K562 (cell line): ENCODE measurements at regions not wholly inside any gene's neighbourhood (a gene's known extent, or its start where the extent isn't known, plus 50 kb on each side); places are given as distances from the start of the nearest gene placed in this dataset.

Source experiments
- ATAC-seq: fragments of 200-7000 bp; cut with Tn5 transposase; 3 replicates; pipeline ENCODE4 v1.9.1; 2020; ENCODE audit warnings: moderate library complexity
- BruUV-seq: library from RNA; stranded (reverse); fragments of 400-500 nt; replicated peaks from 2 replicates; lab custom pipeline; 2021; lab: Mats Ljungman, UMichigan
- CTCF ChIA-PET: fragments of 300-600 bp; formaldehyde crosslinking; extraction: SDS; loops from one replicate; lab custom pipeline; 2021; ENCODE audit warnings: low intra/inter-chr PET ratio; lab: Yijun Ruan, JAX
- POLR2A ChIA-PET: fragments of 300-600, 350-650 bp; sonication (Branson Sonifier 250); formaldehyde crosslinking; extraction: SDS; loops from one replicate; lab custom pipeline; 2021; ENCODE audit warnings: antibody characterized with exemption, inconsistent platforms; lab: Yijun Ruan, JAX
- DNase-seq, 4 experiments: peaks; one replicate each; pipeline versions ENCODE4 v3.0.0 to v3.0.0-alpha.2; 2011 to 2018; ENCODE audit warnings: low spot score in 3 of 4, mixed read lengths in 3 of 4; ENCODE audit errors: extremely low read depth in 1 of 4
- FAIRE-seq: peaks from 2 replicates; lab custom pipeline; 2011; peaks lifted over from hg19 to GRCh38; lab: Jason Lieb, UNC
- H2AFZ ChIP-seq: 2 replicates; pipeline ENCODE4 v1.6.0; 2011; ENCODE audit warnings: low read depth, low read length, control low read depth, inconsistent platforms
- H3K27ac ChIP-seq: fragments of 200-600 bp; 3 replicates; pipeline ENCODE4 v1.8.0; 2011; ENCODE audit warnings: low read depth, mild to moderate bottlenecking, control low read depth, inconsistent platforms, low read length, moderate library complexity, mixed read lengths; ENCODE audit errors: extremely low read depth
- H3K27me3 ChIP-seq, 2 experiments: fragments of 300-600 bp in 1 of 2; 2 replicates in 1 of 2; 3 replicates in 1 of 2; pipeline versions ENCODE4 v1.6.0 to v1.8.0; 2011; ENCODE audit warnings: inconsistent platforms in 2 of 2, low read length in 2 of 2, mild to moderate bottlenecking in 1 of 2, mixed read lengths in 1 of 2, moderate library complexity in 1 of 2; ENCODE audit not compliant: control insufficient read depth in 2 of 2, insufficient read depth in 2 of 2
- H3K36me3 ChIP-seq: fragments of 300-600 bp; 3 replicates; pipeline ENCODE4 v1.8.0; 2011; ENCODE audit warnings: mild to moderate bottlenecking, low read length, inconsistent platforms; ENCODE audit not compliant: control insufficient read depth, insufficient read depth
- H3K4me1 ChIP-seq, 2 experiments: fragments of 200-600 bp in 1 of 2; replicated peaks in 1 of 2; 2 replicates in 1 of 2; 3 replicates in 1 of 2; pipeline versions ENCODE4 v1.5.1 to v1.8.0; 2011; ENCODE audit warnings: inconsistent platforms in 2 of 2, low read length in 2 of 2, mild to moderate bottlenecking in 1 of 2, mixed read lengths in 1 of 2, moderate library complexity in 1 of 2; ENCODE audit not compliant: control insufficient read depth in 2 of 2, insufficient read depth in 2 of 2
- H3K4me2 ChIP-seq: 2 replicates; pipeline ENCODE4 v1.6.1; 2011; ENCODE audit warnings: low read length, control low read depth, inconsistent platforms, mixed read lengths; ENCODE audit not compliant: insufficient read depth
- H3K4me3 ChIP-seq: fragments of 200-600 bp; sonication (generic), shearing (Covaris generic); 2 replicates; pipeline ENCODE4 v1.5.1; 2016; ENCODE audit warnings: control low read depth, inconsistent platforms
- H3K79me2 ChIP-seq: fragments of 200-600 bp; 3 replicates; pipeline ENCODE4 v1.8.0; 2011; ENCODE audit warnings: low read length, inconsistent platforms; ENCODE audit not compliant: control insufficient read depth, insufficient read depth
- H3K9ac ChIP-seq, 2 experiments: 2 replicates each; pipeline versions ENCODE4 v1.6.0 to v1.6.1; 2011; ENCODE audit warnings: low read depth in 2 of 2, low read length in 2 of 2, control low read depth in 1 of 2, inconsistent platforms in 1 of 2, mild to moderate bottlenecking in 1 of 2, mixed read lengths in 1 of 2; ENCODE audit not compliant: insufficient read depth in 1 of 2
- H3K9me1 ChIP-seq: one replicate; pipeline ENCODE4 v1.6.0; 2011; ENCODE audit warnings: inconsistent platforms, mild to moderate bottlenecking, low read length, moderate library complexity; ENCODE audit not compliant: control insufficient read depth, insufficient read depth
- H3K9me3 ChIP-seq: replicated peaks from 2 replicates; pipeline ENCODE4 v1.5.1; 2011; ENCODE audit warnings: low read depth, low read length, inconsistent platforms; ENCODE audit not compliant: control insufficient read depth, insufficient read depth
- H4K20me1 ChIP-seq: replicated peaks from 2 replicates; pipeline ENCODE4 v1.6.1; 2011; ENCODE audit warnings: low read length, inconsistent platforms, mixed read lengths; ENCODE audit not compliant: control insufficient read depth, insufficient read depth
- CBX1 ChIP-seq: sonication (generic); IDR thresholded peaks from 2 replicates; pipeline ENCODE4 v1.6.1; 2016; ENCODE audit warnings: antibody characterized with exemption, low read depth, mild to moderate bottlenecking
- DLX4 ChIP-seq: fragments of 250-450 bp; sonication (Bioruptor Pico); IDR thresholded peaks from 2 replicates; pipeline ENCODE4 v1.6.1; 2021; ENCODE audit warnings: mild to moderate bottlenecking
- ERF ChIP-seq: fragments of 450-650 bp; formaldehyde crosslinking; IDR thresholded peaks from 2 replicates; pipeline ENCODE4 v1.4.0; 2020; ENCODE audit warnings: mild to moderate bottlenecking, mixed read lengths
- HNRNPL ChIP-seq: fragments of 200-400 bp; formaldehyde crosslinking; IDR thresholded peaks from 2 replicates; pipeline ENCODE4 v1.6.1; 2017; ENCODE audit warnings: low read depth, mild to moderate bottlenecking, low read length
- ILK ChIP-seq: fragments of 450-650 bp; IDR thresholded peaks from 2 replicates; pipeline ENCODE4 v1.6.1; 2016; ENCODE audit warnings: missing genetic modification characterization, low read depth, mild to moderate bottlenecking, missing compliant biosample characterization, moderate library complexity, borderline replicate concordance
- KDM2B ChIP-seq: fragments of 250-450 bp; sonication (Bioruptor Pico); IDR thresholded peaks from 2 replicates; pipeline ENCODE4 v1.8.0; 2021; ENCODE audit warnings: mild to moderate bottlenecking, moderate library complexity
- NFIC ChIP-seq: fragments of 450-650 bp; IDR thresholded peaks from 2 replicates; pipeline ENCODE4 v1.6.1; 2017; ENCODE audit warnings: mild to moderate bottlenecking, inconsistent platforms
- OTX1 ChIP-seq: fragments of 450-650 bp; formaldehyde crosslinking; IDR thresholded peaks from 2 replicates; pipeline ENCODE4 v1.4.0; 2022; ENCODE audit warnings: mild to moderate bottlenecking
- PATZ1 ChIP-seq: fragments of 250-450 bp; sonication (Bioruptor Pico); IDR thresholded peaks from 2 replicates; pipeline ENCODE4 v1.5.0; 2020; ENCODE audit warnings: mild to moderate bottlenecking, borderline replicate concordance
- PHF8 ChIP-seq: fragments of 200-600 bp; sonication (generic); IDR thresholded peaks from 2 replicates; pipeline ENCODE4 v1.6.1; 2012; ENCODE audit warnings: mixed run types, mild to moderate bottlenecking, inconsistent platforms, low read length, moderate library complexity, borderline replicate concordance
- SMAD4 ChIP-seq: fragments of 250-450 bp; sonication (Bioruptor Pico); conservative IDR thresholded peaks from 2 replicates; pipeline ENCODE4 v1.8.0; 2021; ENCODE audit warnings: inconsistent platforms, mild to moderate bottlenecking, moderate library complexity
- SMARCE1 ChIP-seq: fragments of 450-650 bp; IDR thresholded peaks from 2 replicates; pipeline ENCODE4 v1.7.1; 2016; ENCODE audit warnings: mild to moderate bottlenecking
- TCFL5 ChIP-seq: fragments of 250-450 bp; sonication (Bioruptor Pico); conservative IDR thresholded peaks from 2 replicates; pipeline ENCODE4 v1.6.1; 2021; ENCODE audit warnings: mild to moderate bottlenecking, moderate library complexity, matching md5 sums
- ZBTB1 ChIP-seq: sonication (generic); formaldehyde crosslinking; IDR thresholded peaks from 2 replicates; pipeline ENCODE4 v1.8.1; 2023; ENCODE audit warnings: missing genetic modification reagents, low read depth, mild to moderate bottlenecking, borderline replicate concordance
- ZNF146 ChIP-seq: IDR thresholded peaks from one replicate; pipeline ENCODE4 v1.6.1; 2018; ENCODE audit warnings: missing compliant biosample characterization; ENCODE audit not compliant: unreplicated experiment
- ZNF384 ChIP-seq: IDR thresholded peaks from 2 replicates; pipeline ENCODE4 v1.6.1; 2012; ENCODE audit warnings: low read depth, low read length, improper control_type of control experiment
- ZNF785 ChIP-seq: fragments of 250-450 bp; sonication (Bioruptor Pico); IDR thresholded peaks from 2 replicates; pipeline ENCODE4 v1.4.0; 2020; ENCODE audit warnings: mild to moderate bottlenecking
- WGBS: fragments of 100-300 bp; shearing (Covaris generic); methylation state at CpG from one replicate; pipeline ENCODE4 v1.1.6; 2016; ENCODE audit warnings: low coverage, mixed read lengths; ENCODE audit not compliant: insufficient coverage; ENCODE audit errors: missing lambda C conversion rate; 5-methylcytosine and 5-hydroxymethylcytosine counted together
- in situ Hi-C: fragments of 300-500 bp; cut with MboI; formaldehyde crosslinking; loops from 4 replicates; pipeline ENCODE4 v1.15.0; 2018; ENCODE audit warnings: inconsistent platforms, mixed read lengths
- intact Hi-C: fragments of 100-400 bp; cut with micrococcal nuclease; formaldehyde crosslinking; loops from 2 replicates; pipeline ENCODE4 v1.14.2; 2022
- TF ChIP-seq, protein P1 (sequence below): fragments of 450-650 bp; IDR thresholded peaks from 2 replicates; pipeline ENCODE4 v1.6.1; 2017; ENCODE audit warnings: mild to moderate bottlenecking, moderate library complexity

DNA sequence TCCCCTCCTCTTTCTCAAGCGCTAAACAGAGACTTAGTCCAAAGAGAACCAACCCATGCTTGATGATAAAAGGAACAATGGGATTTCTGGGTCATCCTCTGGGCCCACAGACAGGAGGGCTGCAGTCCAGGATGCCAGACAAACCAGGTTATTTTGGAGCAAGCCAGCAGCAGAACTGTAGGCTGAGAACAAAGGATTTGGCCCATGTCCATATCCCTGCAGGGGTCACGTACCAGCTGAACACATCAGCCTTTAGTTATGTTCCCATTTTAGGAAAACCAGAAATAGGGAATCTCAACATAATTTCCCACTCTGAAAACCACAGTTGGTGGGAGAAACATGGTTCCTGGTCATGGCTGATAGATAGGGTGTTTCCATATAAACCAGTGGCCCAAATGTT, 533.6 kb upstream of the CADM1 start (continued):
- no peak for TF ChIP-seq ILK (tag)

DNA sequence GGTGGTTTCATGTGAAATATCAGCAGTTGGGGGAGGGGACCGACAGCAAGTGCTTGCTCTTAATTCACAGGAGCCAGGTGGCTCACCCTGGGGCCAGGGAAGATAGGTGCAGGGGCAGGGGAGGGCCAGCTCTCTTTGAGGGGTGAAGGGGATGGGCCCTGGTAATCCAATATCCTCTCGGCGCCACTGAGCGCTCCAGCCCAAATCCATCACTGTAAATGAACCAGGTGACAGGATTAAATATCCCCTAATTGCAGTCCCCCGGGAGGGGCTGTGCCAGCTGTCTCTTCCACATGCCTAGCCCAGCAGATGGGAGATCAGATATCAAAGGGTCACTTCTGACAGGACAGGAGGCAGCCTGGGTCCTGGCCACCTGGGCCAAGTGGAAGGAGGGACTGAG, 531.8 kb upstream of the CADM1 start:
- in situ Hi-C loops: no loop called here
- no peak for ATAC-seq
- TF ChIP-seq SMARCE1: no peak
- TF ChIP-seq ZNF146: no peak
- no peak for TF ChIP-seq ERF
- TF ChIP-seq, protein P1, sequence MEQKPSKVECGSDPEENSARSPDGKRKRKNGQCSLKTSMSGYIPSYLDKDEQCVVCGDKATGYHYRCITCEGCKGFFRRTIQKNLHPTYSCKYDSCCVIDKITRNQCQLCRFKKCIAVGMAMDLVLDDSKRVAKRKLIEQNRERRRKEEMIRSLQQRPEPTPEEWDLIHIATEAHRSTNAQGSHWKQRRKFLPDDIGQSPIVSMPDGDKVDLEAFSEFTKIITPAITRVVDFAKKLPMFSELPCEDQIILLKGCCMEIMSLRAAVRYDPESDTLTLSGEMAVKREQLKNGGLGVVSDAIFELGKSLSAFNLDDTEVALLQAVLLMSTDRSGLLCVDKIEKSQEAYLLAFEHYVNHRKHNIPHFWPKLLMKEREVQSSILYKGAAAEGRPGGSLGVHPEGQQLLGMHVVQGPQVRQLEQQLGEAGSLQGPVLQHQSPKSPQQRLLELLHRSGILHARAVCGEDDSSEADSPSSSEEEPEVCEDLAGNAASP: no peak
- no peak for TF ChIP-seq NFIC
- no peak for TF ChIP-seq TCFL5 (CRISPR knock-in tag)
- no peak for TF ChIP-seq SMAD4 (CRISPR knock-in tag)
- no peak for TF ChIP-seq ZNF384
- TF ChIP-seq PHF8: no peak
- TF ChIP-seq DLX4 (CRISPR knock-in tag): no peak
- TF ChIP-seq PATZ1 (CRISPR knock-in tag): no peak
- no peak for TF ChIP-seq OTX1 (CRISPR knock-in tag)
- TF ChIP-seq KDM2B (CRISPR knock-in tag): no peak
- TF ChIP-seq HNRNPL: no peak
- TF ChIP-seq ZNF785 (CRISPR knock-in tag): no peak
- TF ChIP-seq CBX1: no peak
- no peak for TF ChIP-seq ZBTB1 (CRISPR knock-in tag)

More for the DNA sequence above, 531.8 kb upstream of the CADM1 start:
- POLR2A ChIA-PET: no interaction called here
- 7% methylated on average over 3 of the region's 5 CpGs for WGBS
- Histone ChIP-seq H3K79me2 (no peaks in the 10 kb centered on the region), H3K9me3 (no peaks in the 10 kb centered on the region), H4K20me1 (no peaks in the 10 kb centered on the region), H3K4me1 (no peaks in the 10 kb centered on the region), H3K27ac (no peak overlapping the region), H2AFZ (no peak overlapping the region), H3K27me3 (no peaks in the 10 kb centered on the region; a peak in 1 of 5 replicates), H3K9me1 (no peaks in the 10 kb centered on the region), H3K4me2 (no peak overlapping the region), H3K9ac (no peak overlapping the region), H3K4me3 (no peak overlapping the region), H3K36me3 (no peaks in the 10 kb centered on the region)
- intact Hi-C loops: no loop called here
- no TSS peak for BruUV-seq
- no peak for FAIRE-seq
- CTCF ChIA-PET: interaction anchor here (0.7 kb wide), 1 partner anchor 20 kb away, joined by 6 read pairs; no protein-coding TSS in a partner anchor
- DNase-seq: no peak
